Neural cell (in vitro differentiated cells): ENCODE measurements at regions not wholly inside any gene's neighbourhood (a gene's known extent, or its start where the extent isn't known, plus 50 kb on each side); places are given as distances from the start of the nearest gene placed in this dataset.

Source experiments
- CTCF ChIP-seq: fragments of 450-650 bp; IDR thresholded peaks from 2 replicates; pipeline ENCODE4 v1.5.1; 2014; ENCODE audit warnings: antibody characterized with exemption, mild to moderate bottlenecking, moderate library complexity; ENCODE audit not compliant: poor library complexity, severe bottlenecking
- EP300 ChIP-seq: fragments of 450-650 bp; conservative IDR thresholded peaks from 2 replicates; pipeline ENCODE4 v1.6.1; 2014; ENCODE audit warnings: antibody characterized with exemption, mild to moderate bottlenecking, moderate library complexity; ENCODE audit not compliant: poor library complexity, severe bottlenecking
- EZH2 ChIP-seq: fragments of 200-600, 300-800 bp; shearing (Covaris generic), sonication (generic); IDR thresholded peaks from 2 replicates; pipeline ENCODE4 v1.6.1; 2014; ENCODE audit warnings: antibody characterized with exemption, low read length, borderline replicate concordance, mild to moderate bottlenecking; ENCODE audit not compliant: insufficient read depth, poor library complexity, severe bottlenecking
- MXI1 ChIP-seq: fragments of 450-650 bp; conservative IDR thresholded peaks from 2 replicates; pipeline ENCODE4 v1.6.1; 2014; ENCODE audit warnings: antibody characterized with exemption, mild to moderate bottlenecking; ENCODE audit not compliant: poor library complexity, severe bottlenecking
- POLR2AphosphoS5 ChIP-seq: IDR thresholded peaks from 2 replicates; pipeline ENCODE4 v1.6.1; 2012
- RAD21 ChIP-seq: fragments of 450-650 bp; conservative IDR thresholded peaks from 2 replicates; pipeline ENCODE4 v1.6.1; 2014; ENCODE audit warnings: antibody characterized with exemption, mild to moderate bottlenecking, moderate library complexity
- REST ChIP-seq: IDR thresholded peaks from 2 replicates; pipeline ENCODE4 v1.6.1; 2012; ENCODE audit warnings: borderline replicate concordance
- SMC3 ChIP-seq: fragments of 450-650 bp; conservative IDR thresholded peaks from 2 replicates; pipeline ENCODE4 v1.6.1; 2014; ENCODE audit warnings: antibody characterized with exemption, mild to moderate bottlenecking, moderate library complexity; ENCODE audit not compliant: poor library complexity
- TAF1 ChIP-seq: IDR thresholded peaks from 2 replicates; pipeline ENCODE4 v1.6.1; 2012; ENCODE audit warnings: low read depth

- TF ChIP-seq POLR2AphosphoS5: no peak
- no peak for TF ChIP-seq MXI1
- TF ChIP-seq CTCF: no peak
- no peak for TF ChIP-seq EZH2
- TF ChIP-seq SMC3: no peak
- TF ChIP-seq TAF1: no peak
- no peak for TF ChIP-seq EP300
- no peak for TF ChIP-seq RAD21
- TF ChIP-seq REST: no peak
Measured at GRCh38 chr18:66931010-66931409, 327.1 kb upstream of the CDH19 start.
